SK-N-SH treated with all-trans-retinoic acid at 6 μM for 48 hours (cell line): ENCODE measurements at regions not wholly inside any gene's neighbourhood (a gene's known extent, or its start where the extent isn't known, plus 50 kb on each side); places are given as distances from the start of the nearest gene placed in this dataset.

Experiments used
- ATAC-seq: fragments of 200-7000 bp; cut with Tn5 transposase; 3 replicates; pipeline ENCODE4 v1.9.1; 2020; ENCODE audit warnings: mild to moderate bottlenecking, moderate library complexity
- CSDC2 ChIP-seq: fragments of 250-450 bp; sonication (Bioruptor Pico); IDR thresholded peaks from 2 replicates; pipeline ENCODE4 v1.5.0; 2020; ENCODE audit warnings: mild to moderate bottlenecking, moderate library complexity
- ESRRG ChIP-seq: fragments of 250-450 bp; sonication (Bioruptor Pico); IDR thresholded peaks from 2 replicates; pipeline ENCODE4 v1.6.1; 2021; ENCODE audit warnings: mild to moderate bottlenecking
- GLIS3 ChIP-seq: fragments of 250-450 bp; sonication (Bioruptor Pico); IDR thresholded peaks from 2 replicates; pipeline ENCODE4 v1.5.0; 2020; ENCODE audit warnings: mild to moderate bottlenecking, moderate library complexity
- OSR1 ChIP-seq: fragments of 250-450 bp; sonication (Bioruptor Pico); IDR thresholded peaks from 2 replicates; pipeline ENCODE4 v1.8.0; 2022; ENCODE audit warnings: moderate library complexity, mild to moderate bottlenecking, inconsistent platforms
- PPARA ChIP-seq: fragments of 250-450 bp; sonication (Bioruptor Pico); IDR thresholded peaks from 2 replicates; pipeline ENCODE4 v1.5.0; 2020; ENCODE audit warnings: mild to moderate bottlenecking, borderline replicate concordance
- SNAI2 ChIP-seq: fragments of 250-450 bp; sonication (Bioruptor Pico); IDR thresholded peaks from 2 replicates; pipeline ENCODE4 v1.5.0; 2020; ENCODE audit warnings: mild to moderate bottlenecking, moderate library complexity
- TCF4 ChIP-seq: fragments of 250-450 bp; sonication (Bioruptor Pico); IDR thresholded peaks from 2 replicates; pipeline ENCODE4 v1.8.0; 2021; ENCODE audit warnings: mild to moderate bottlenecking, moderate library complexity, borderline replicate concordance
- TOX ChIP-seq: fragments of 250-450 bp; sonication (Bioruptor Pico); IDR thresholded peaks from 2 replicates; pipeline ENCODE4 v1.8.0; 2021; ENCODE audit warnings: mild to moderate bottlenecking, moderate library complexity, borderline replicate concordance
- ZC3H10 ChIP-seq: fragments of 250-450 bp; sonication (Bioruptor Pico); IDR thresholded peaks from 2 replicates; pipeline ENCODE4 v1.5.1; 2021; ENCODE audit warnings: mild to moderate bottlenecking, moderate library complexity
- ZFP3 ChIP-seq: fragments of 250-450 bp; sonication (Bioruptor Pico); IDR thresholded peaks from 2 replicates; pipeline ENCODE4 v1.5.0; 2020; ENCODE audit warnings: mild to moderate bottlenecking, moderate library complexity
- ZFP30 ChIP-seq: fragments of 450-650 bp; formaldehyde crosslinking; IDR thresholded peaks from 2 replicates; pipeline ENCODE4 v1.5.0; 2022; ENCODE audit warnings: mild to moderate bottlenecking, moderate library complexity
- ZNF565 ChIP-seq: fragments of 450-650 bp; formaldehyde crosslinking; conservative IDR thresholded peaks from 2 replicates; pipeline ENCODE4 v1.5.0; 2020; ENCODE audit warnings: low read depth, mild to moderate bottlenecking, moderate library complexity
- ZNF70 ChIP-seq: fragments of 450-650 bp; formaldehyde crosslinking; IDR thresholded peaks from 2 replicates; pipeline ENCODE4 v1.5.0; 2020; ENCODE audit warnings: mild to moderate bottlenecking, moderate library complexity
- ZNF8 ChIP-seq: fragments of 450-650 bp; formaldehyde crosslinking; IDR thresholded peaks from 2 replicates; pipeline ENCODE4 v1.5.0; 2020; ENCODE audit warnings: mild to moderate bottlenecking, moderate library complexity
- TF ChIP-seq, protein P1 (sequence below): fragments of 250-450 bp; sonication (Bioruptor Pico); IDR thresholded peaks from 2 replicates; pipeline ENCODE4 v1.5.1; 2021; ENCODE audit warnings: mild to moderate bottlenecking, moderate library complexity
- TF ChIP-seq, protein P2 (sequence below): fragments of 250-450 bp; sonication (Bioruptor Pico); IDR thresholded peaks from 2 replicates; pipeline ENCODE4 v1.8.0; 2021; ENCODE audit warnings: low read depth, mild to moderate bottlenecking, moderate library complexity, borderline replicate concordance
- TF ChIP-seq, protein P3 (sequence below): fragments of 250-450 bp; sonication (Bioruptor Pico); IDR thresholded peaks from 2 replicates; pipeline ENCODE4 v1.5.1; 2020; ENCODE audit warnings: low read depth, mild to moderate bottlenecking, moderate library complexity

DNA sequence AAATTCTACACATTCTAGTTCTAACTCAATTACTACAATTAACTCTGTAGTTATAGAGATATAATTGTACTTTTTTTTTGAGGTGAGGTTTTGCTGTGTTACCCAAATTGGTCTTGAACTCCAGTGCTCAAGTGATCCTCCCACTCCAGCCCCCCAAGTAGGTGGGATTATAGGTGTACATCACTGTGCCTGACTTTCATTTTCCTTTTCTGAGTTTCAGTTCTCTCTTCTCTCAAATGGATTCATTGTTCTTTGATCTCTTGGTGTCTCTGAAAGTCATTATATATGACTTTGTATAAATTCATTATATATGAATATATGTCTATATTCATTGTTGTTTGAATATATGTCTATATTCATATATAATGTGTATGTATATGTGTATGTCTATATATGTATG is 74.0 kb upstream of the GALNT2 start:
- ATAC-seq = no peak
- TF ChIP-seq ZFP3 (CRISPR knock-in tag) = no peak
- TF ChIP-seq, all 23 proteins: peak for 0

GRCh38 chr1:229993894-229994293 is 73.1 kb upstream of the GALNT2 start:
- no peak for ATAC-seq

GRCh38 chr1:229999004-229999670 is 67.9 kb upstream of the GALNT2 start:
- no peak for TF ChIP-seq ZNF565
- no peak for TF ChIP-seq PPARA (CRISPR knock-in tag)
- no peak for TF ChIP-seq TCF4 (CRISPR knock-in tag)
- TF ChIP-seq GLIS3 (CRISPR knock-in tag) = no peak
- TF ChIP-seq, protein P1, sequence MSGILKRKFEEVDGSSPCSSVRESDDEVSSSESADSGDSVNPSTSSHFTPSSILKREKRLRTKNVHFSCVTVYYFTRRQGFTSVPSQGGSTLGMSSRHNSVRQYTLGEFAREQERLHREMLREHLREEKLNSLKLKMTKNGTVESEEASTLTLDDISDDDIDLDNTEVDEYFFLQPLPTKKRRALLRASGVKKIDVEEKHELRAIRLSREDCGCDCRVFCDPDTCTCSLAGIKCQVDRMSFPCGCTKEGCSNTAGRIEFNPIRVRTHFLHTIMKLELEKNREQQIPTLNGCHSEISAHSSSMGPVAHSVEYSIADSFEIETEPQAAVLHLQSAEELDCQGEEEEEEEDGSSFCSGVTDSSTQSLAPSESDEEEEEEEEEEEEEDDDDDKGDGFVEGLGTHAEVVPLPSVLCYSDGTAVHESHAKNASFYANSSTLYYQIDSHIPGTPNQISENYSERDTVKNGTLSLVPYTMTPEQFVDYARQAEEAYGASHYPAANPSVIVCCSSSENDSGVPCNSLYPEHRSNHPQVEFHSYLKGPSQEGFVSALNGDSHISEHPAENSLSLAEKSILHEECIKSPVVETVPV (CRISPR knock-in tag) = no peak
- no peak for TF ChIP-seq SNAI2
- TF ChIP-seq, protein P2, sequence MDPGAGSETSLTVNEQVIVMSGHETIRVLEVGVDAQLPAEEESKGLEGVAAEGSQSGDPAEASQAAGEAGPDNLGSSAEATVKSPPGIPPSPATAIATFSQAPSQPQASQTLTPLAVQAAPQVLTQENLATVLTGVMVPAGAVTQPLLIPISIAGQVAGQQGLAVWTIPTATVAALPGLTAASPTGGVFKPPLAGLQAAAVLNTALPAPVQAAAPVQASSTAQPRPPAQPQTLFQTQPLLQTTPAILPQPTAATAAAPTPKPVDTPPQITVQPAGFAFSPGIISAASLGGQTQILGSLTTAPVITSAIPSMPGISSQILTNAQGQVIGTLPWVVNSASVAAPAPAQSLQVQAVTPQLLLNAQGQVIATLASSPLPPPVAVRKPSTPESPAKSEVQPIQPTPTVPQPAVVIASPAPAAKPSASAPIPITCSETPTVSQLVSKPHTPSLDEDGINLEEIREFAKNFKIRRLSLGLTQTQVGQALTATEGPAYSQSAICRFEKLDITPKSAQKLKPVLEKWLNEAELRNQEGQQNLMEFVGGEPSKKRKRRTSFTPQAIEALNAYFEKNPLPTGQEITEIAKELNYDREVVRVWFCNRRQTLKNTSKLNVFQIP (CRISPR knock-in tag) = no peak
- TF ChIP-seq, protein P3, sequence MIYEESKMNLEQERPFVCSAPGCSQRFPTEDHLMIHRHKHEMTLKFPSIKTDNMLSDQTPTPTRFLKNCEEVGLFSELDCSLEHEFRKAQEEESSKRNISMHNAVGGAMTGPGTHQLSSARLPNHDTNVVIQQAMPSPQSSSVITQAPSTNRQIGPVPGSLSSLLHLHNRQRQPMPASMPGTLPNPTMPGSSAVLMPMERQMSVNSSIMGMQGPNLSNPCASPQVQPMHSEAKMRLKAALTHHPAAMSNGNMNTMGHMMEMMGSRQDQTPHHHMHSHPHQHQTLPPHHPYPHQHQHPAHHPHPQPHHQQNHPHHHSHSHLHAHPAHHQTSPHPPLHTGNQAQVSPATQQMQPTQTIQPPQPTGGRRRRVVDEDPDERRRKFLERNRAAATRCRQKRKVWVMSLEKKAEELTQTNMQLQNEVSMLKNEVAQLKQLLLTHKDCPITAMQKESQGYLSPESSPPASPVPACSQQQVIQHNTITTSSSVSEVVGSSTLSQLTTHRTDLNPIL (CRISPR knock-in tag) = no peak
- TF ChIP-seq ZFP30 (CRISPR knock-in tag) = no peak
- no peak for TF ChIP-seq ZC3H10 (CRISPR knock-in tag)
- TF ChIP-seq OSR1 (CRISPR knock-in tag) = no peak
- no peak for TF ChIP-seq ZFP3 (CRISPR knock-in tag)
- TF ChIP-seq ZNF70 (CRISPR knock-in tag) = no peak
- TF ChIP-seq ESRRG = no peak
- TF ChIP-seq CSDC2 (CRISPR knock-in tag) = no peak
- no peak for TF ChIP-seq TOX
- ATAC-seq = no peak

More at GRCh38 chr1:229993894-229994293, 73.1 kb upstream of the GALNT2 start:
- TF ChIP-seq ZNF8 (CRISPR knock-in tag) = no peak
- TF ChIP-seq ZFP3 (CRISPR knock-in tag) = no peak
- TF ChIP-seq ZC3H10 (CRISPR knock-in tag) = no peak
- no peak for TF ChIP-seq ZNF70 (CRISPR knock-in tag)

GRCh38 chr1:230000493-230001184 is 66.4 kb upstream of the GALNT2 start:
- ATAC-seq = no peak

More at GRCh38 chr1:230000493-230001184, 66.4 kb upstream of the GALNT2 start:
- TF ChIP-seq, protein P3 (CRISPR knock-in tag) = no peak
- TF ChIP-seq GLIS3 (CRISPR knock-in tag) (no peak), ZNF70 (CRISPR knock-in tag) (no peak)
- TF ChIP-seq, protein P1 (CRISPR knock-in tag) = no peak
